ENCODE measurements at regions not wholly inside any gene's neighbourhood (a gene's known extent, or its start where the extent isn't known, plus 50 kb on each side); places are given as distances from the start of the nearest gene placed in this dataset.

GRCh38 chr5:174234388-174234787 is 188.9 kb downstream of the NSG2 start:
- no peak for TF ChIP-seq CTCF (IDR thresholded peaks at IDR 0.05)
- H3K4me3 ChIP-seq = no peak overlapping the region
- H3K27me3 ChIP-seq = no peaks in the 10 kb centered on the region
- H3K27ac ChIP-seq = no peak overlapping the region
- intact Hi-C loops (cut with DNase I) = no loop called here
- no peak for DNase-seq (ENCODE audit: low spot score in 2 of 2)
- H3K36me3 ChIP-seq = no peaks in the 10 kb centered on the region
- H3K4me1 ChIP-seq = no peaks in the 10 kb centered on the region
- H3K9me3 ChIP-seq = no peaks in the 10 kb centered on the region

- H3K4me1 ChIP-seq = no peaks in the 10 kb centered on the region
- H3K27ac ChIP-seq = no peak overlapping the region
- H3K36me3 ChIP-seq = no peaks in the 10 kb centered on the region
- TF ChIP-seq CTCF (IDR thresholded peaks at IDR 0.05) = no peak
- H3K27me3 ChIP-seq = no peaks in the 10 kb centered on the region
- intact Hi-C loops (cut with DNase I) = no loop called here
- no peak for DNase-seq (ENCODE audit: low spot score in 2 of 2)
- H3K9me3 ChIP-seq = no peaks in the 10 kb centered on the region
- no peak overlapping the region for H3K4me3 ChIP-seq
Observed at GRCh38 chr5:174235221-174236011, 189.9 kb downstream of the NSG2 start.

- Histone ChIP-seq H3K27ac (no peak overlapping the region), H3K9me3 (no peaks in the 10 kb centered on the region), H3K4me3 (no peak overlapping the region), H3K4me1 (no peaks in the 10 kb centered on the region), H3K36me3 (no peaks in the 10 kb centered on the region), H3K27me3 (no peaks in the 10 kb centered on the region)
- DNase-seq (ENCODE audit: low spot score in 2 of 2) = no peak
- intact Hi-C loops (cut with DNase I) = no loop called here
- TF ChIP-seq CTCF (IDR thresholded peaks at IDR 0.05) = no peak
Observed at GRCh38 chr5:174236070-174236469, 190.6 kb downstream of the NSG2 start.

- Histone ChIP-seq H3K27me3 (no peaks in the 10 kb centered on the region), H3K4me1 (no peaks in the 10 kb centered on the region), H3K36me3 (no peaks in the 10 kb centered on the region), H3K4me3 (no peak overlapping the region), H3K27ac (no peak overlapping the region), H3K9me3 (no peaks in the 10 kb centered on the region)
- intact Hi-C loops (cut with DNase I) = no loop called here
- DNase-seq (ENCODE audit: low spot score in 2 of 2) = no peak
- TF ChIP-seq CTCF (IDR thresholded peaks at IDR 0.05) = no peak
Observed at GRCh38 chr5:174239718-174240117, 194.2 kb downstream of the NSG2 start.

GRCh38 chr5:174242573-174242972 is 197.1 kb downstream of the NSG2 start:
- intact Hi-C loops (cut with DNase I) = no loop called here
- no peaks in the 10 kb centered on the region for H3K9me3 ChIP-seq
- no peaks in the 10 kb centered on the region for H3K27me3 ChIP-seq
- no peaks in the 10 kb centered on the region for H3K4me1 ChIP-seq
- TF ChIP-seq CTCF (IDR thresholded peaks at IDR 0.05) = no peak
- DNase-seq (ENCODE audit: low spot score in 2 of 2) = no peak
- H3K27ac ChIP-seq = no peak overlapping the region
- H3K36me3 ChIP-seq = no peaks in the 10 kb centered on the region
- H3K4me3 ChIP-seq = no peak overlapping the region

- Histone ChIP-seq H3K4me3 (no peak overlapping the region), H3K27ac (no peak overlapping the region), H3K27me3 (no peaks in the 10 kb centered on the region), H3K4me1 (no peaks in the 10 kb centered on the region), H3K36me3 (no peaks in the 10 kb centered on the region), H3K9me3 (no peaks in the 10 kb centered on the region)
- intact Hi-C loops (cut with DNase I) = no loop called here
- no peak for DNase-seq (ENCODE audit: low spot score in 2 of 2)
- no peak for TF ChIP-seq CTCF (IDR thresholded peaks at IDR 0.05)
Observed at GRCh38 chr5:174243904-174244303, 198.4 kb downstream of the NSG2 start.
